ENCODE measurements at regions not wholly inside any gene's neighbourhood (a gene's known extent, or its start where the extent isn't known, plus 50 kb on each side); places are given as distances from the start of the nearest gene placed in this dataset.

DNA sequence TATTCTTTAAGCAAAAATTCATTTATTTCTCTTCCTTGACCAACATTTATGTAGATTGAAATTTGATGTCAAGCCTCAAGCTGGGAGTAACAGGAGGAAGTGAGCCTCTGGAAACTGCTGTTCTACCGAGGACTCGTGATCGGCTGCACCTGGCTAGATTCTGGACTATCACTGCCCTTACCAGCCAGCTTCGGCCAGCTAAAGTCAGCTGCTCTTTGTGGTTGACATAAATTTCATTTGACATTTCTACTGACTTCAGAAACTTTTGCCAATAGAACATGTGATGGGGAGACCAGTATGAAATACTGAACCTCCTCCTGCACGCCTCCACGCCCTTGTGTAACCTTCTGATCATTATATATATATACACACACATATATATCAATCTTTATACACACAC, 74.2 kb upstream of the RGPD5 start:
- TF ChIP-seq YY1 (IDR thresholded peaks at IDR 0.05; ENCODE audit: insufficient read depth, insufficient read length) (no peak), ZNF274 (IDR thresholded peaks at IDR 0.05; ENCODE audit: low read depth, low read length) (no peak)
